T-helper 9 cell (primary cell): ENCODE measurements at regions not wholly inside any gene's neighbourhood (a gene's known extent, or its start where the extent isn't known, plus 50 kb on each side); places are given as distances from the start of the nearest gene placed in this dataset.
"Not testable (repeated sequence)": the region's sequence is repeated elsewhere in the genome, so short reads cannot be mapped to it uniquely, and the experiment has no call there.

Experiments used
- DNase-seq: peaks from one replicate; pipeline ENCODE4 v3.0.0-alpha.2; 2020

- DNase-seq, result peak; percentile 2
Observed at GRCh38 chr5:25568989-25569625, 924.3 kb upstream of the CDH10 start.

- no peak for DNase-seq
Observed at GRCh38 chr5:25568294-25568693, 923.5 kb upstream of the CDH10 start.

GRCh38 chr5:25567881-25568280 is 923.1 kb upstream of the CDH10 start:
- DNase-seq, result no peak

- no peak for DNase-seq
Observed at GRCh38 chr5:25562656-25563055, 917.9 kb upstream of the CDH10 start.

- no peak for DNase-seq
Observed at GRCh38 chr5:25554077-25554476, 909.3 kb upstream of the CDH10 start.

GRCh38 chr5:25552871-25553481 is 908.2 kb upstream of the CDH10 start:
- DNase-seq, result no peak

- no peak for DNase-seq
Observed at GRCh38 chr5:25550793-25551192, 906.0 kb upstream of the CDH10 start.

GRCh38 chr5:25544652-25545249 is 900.0 kb upstream of the CDH10 start:
- DNase-seq, result no peak

GRCh38 chr5:25540628-25541027 is 895.9 kb upstream of the CDH10 start:
- DNase-seq, result no peak

GRCh38 chr5:25539536-25539935 is 894.8 kb upstream of the CDH10 start:
- no peak for DNase-seq

GRCh38 chr5:25536461-25536860 is 891.7 kb upstream of the CDH10 start:
- DNase-seq, result not testable (repeated sequence)

- DNase-seq, result no peak
Observed at GRCh38 chr5:25516141-25516540, 871.4 kb upstream of the CDH10 start.

GRCh38 chr5:25515525-25515924 is 870.7 kb upstream of the CDH10 start:
- no peak for DNase-seq

GRCh38 chr5:25510692-25511091 is 865.9 kb upstream of the CDH10 start:
- DNase-seq, result not testable (repeated sequence)

GRCh38 chr5:25508011-25508410 is 863.2 kb upstream of the CDH10 start:
- DNase-seq, result not testable (repeated sequence)

GRCh38 chr5:25500635-25501034 is 855.9 kb upstream of the CDH10 start:
- DNase-seq, result no peak

GRCh38 chr5:25489834-25490538 is 845.2 kb upstream of the CDH10 start:
- DNase-seq, result no peak

- DNase-seq, result no peak
Observed at GRCh38 chr5:25488119-25488518, 843.3 kb upstream of the CDH10 start.

- DNase-seq, result no peak
Observed at GRCh38 chr5:25484391-25484790, 839.6 kb upstream of the CDH10 start.

GRCh38 chr5:25481463-25481862 is 836.7 kb upstream of the CDH10 start:
- no peak for DNase-seq

GRCh38 chr5:25459082-25459481 is 814.3 kb upstream of the CDH10 start:
- DNase-seq, result no peak

- DNase-seq, result no peak
Observed at GRCh38 chr5:25458628-25459027, 813.9 kb upstream of the CDH10 start.

- no peak for DNase-seq
Observed at GRCh38 chr5:25453500-25453899, 808.7 kb upstream of the CDH10 start.

- DNase-seq, result no peak
Observed at GRCh38 chr5:25451294-25451693, 806.5 kb upstream of the CDH10 start.
